ENCODE measurements at regions not wholly inside any gene's neighbourhood (a gene's known extent, or its start where the extent isn't known, plus 50 kb on each side); places are given as distances from the start of the nearest gene placed in this dataset.
"Not testable (repeated sequence)": the region's sequence is repeated elsewhere in the genome, so short reads cannot be mapped to it uniquely, and the experiment has no call there.

DNA sequence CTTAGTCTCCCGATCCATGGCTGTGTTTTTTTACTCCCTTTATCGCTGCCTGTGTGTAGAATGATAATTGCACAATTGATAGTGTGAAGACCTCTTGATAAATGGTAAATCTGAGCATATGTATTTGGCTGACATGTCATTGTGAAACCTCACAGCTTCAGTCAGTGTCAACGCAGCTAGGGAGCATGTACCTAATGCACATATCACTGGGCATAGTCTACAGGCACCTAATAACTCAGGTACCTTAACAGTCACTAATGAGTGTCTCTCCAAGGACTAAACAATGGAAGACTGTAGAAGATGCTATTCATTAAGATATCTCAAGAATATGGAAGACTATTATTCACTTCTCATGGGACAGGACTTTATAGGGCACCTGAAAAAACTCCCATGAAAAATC lies 101.0 kb upstream of the PTPN20 start:
- DNase-seq = not testable (repeated sequence)

DNA sequence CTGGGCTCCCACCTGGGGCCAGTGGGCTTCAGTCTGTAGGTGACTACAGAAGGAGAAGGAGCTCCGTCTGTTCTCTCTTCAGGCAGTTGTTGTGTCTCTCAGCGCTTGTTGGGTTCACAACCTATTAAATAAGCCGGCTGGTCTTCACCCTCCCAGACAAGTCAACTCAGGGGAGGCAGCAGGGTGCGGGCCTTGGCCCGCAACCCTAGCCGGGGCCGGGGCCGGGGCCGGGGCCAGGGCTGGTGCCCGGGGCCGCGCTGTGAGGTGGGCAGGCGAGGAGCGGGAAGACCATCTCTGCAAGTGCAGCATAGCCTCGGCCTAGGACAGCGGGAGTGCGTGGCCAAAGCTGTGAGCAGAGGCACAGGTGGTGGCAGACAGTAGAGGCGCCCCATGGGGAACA lies 95.1 kb upstream of the PTPN20 start:
- not testable (repeated sequence) for DNase-seq

DNA sequence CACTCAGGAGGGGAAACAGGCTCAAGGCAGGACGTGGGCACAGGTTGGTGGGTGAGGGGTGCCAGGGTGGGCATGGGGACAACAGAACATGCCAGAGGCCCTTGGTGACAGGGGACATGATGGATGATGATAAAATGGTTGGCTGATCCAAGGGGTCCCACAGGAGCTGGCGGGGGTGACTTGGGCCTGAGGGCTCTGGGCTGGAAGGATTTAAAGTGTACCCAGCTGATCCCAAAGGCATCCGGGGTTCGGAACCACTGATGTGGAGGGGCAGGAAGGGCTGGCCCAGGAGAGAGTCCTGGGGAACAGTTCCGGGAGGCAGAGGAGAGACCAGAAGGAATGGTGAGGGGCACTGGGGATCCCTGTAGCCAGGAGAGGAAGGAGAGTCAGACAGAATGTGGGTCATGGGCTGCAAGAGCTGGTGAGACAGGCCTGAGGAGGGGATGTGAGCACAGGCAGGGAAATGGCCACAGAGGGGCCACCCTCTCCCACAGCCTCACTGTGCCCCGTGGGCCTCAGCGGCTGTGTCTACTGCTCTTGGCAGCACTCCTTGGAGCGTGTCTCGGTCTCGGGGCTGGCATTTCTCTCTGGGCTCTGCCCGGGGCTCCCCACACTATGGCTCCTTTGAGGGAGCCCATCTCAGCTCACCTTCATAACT lies 70.7 kb upstream of the PTPN20 start:
- not testable (repeated sequence) for DNase-seq

DNA sequence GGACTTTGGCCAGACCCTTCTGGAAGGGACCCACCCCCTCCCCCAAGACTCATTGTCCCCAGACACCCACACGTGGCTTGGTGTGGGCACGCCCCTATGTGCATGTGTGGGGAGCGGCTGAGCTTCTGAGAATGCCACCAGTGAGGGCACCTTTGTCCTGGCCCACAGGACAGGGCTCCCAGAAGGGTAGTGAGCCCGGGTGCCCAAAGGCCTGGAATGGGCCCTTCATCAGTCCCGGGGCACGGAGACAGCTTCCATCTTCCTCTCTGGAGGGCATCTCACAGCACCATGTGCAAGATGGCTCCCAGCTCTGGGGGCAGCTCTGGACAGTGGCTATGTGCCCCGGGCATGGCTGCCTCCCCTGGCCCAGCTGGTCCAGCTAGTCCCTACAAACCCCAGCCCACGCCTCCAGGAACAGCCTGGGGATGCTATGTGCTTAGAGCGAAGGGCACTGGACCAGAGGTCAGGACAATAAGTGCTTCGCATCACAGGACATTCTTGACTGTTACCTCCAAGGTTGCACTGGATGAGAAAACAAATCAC lies 70.1 kb upstream of the PTPN20 start:
- DNase-seq = not testable (repeated sequence)

DNA sequence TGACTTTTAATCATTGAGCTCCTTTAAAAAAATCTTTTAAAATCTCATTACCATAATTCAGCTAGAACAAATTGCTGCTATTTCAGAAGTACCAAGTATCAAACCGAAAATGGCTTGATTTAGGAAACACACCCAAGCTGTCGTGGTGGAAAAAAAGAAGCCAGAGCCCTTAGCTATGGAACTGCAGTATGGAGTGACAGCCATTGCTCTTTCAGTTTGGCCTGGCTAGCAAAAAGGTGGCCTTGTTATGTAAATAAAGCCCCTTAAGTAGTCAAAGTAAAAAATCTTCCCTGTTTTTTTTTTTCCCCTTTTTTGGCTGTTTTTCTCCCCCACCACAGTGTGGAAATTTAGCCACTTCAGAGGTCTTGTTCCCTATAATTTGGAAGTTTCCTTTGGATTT lies 66.0 kb upstream of the PTPN20 start:
- DNase-seq = not testable (repeated sequence)

DNA sequence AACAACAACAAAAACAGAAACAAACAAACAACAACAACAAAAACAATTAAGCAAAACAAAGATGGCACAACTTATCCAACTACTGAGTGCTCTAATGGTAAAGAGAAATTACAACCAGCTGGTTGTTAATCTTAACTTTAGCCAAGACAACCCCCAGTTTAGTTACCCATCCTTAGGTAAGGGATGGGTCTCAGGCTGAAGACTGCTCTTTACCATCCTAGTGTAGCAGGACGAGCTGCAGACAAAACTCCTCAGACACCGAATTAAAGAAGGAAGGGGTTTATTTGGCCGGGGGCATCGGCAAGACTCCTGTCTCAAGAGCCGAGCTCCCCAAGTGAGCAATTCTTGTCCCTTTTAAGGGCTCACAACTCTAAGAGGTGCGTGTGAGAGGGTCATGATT lies 65.6 kb upstream of the PTPN20 start:
- DNase-seq = not testable (repeated sequence)

DNA sequence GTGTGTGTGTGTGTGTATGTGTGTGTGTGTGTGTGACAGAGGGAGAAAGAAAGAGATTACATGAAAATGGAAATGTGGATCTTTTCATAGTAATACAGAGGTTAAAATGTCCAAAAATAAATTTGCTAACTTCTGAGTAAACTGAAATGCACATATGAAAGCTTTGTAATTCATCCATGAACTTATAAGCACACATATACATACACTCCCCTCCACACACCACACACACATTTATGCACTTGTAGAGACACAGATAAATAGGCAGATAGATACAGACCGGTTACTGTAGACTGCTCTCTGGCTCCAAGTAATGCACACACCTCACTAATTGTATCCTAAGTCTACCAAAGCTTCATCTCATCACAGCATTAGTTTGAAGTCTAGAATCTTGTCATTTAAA lies 50.5 kb upstream of the PTPN20 start:
- not testable (repeated sequence) for DNase-seq

All from activated effector memory CD4-positive, alpha-beta T cell treated with Interleukin-2 at 50 U/mL for 16 hours (primary cell).